Kidney (tissue), 13 donors: ENCODE measurements at regions not wholly inside any gene's neighbourhood (a gene's known extent, or its start where the extent isn't known, plus 50 kb on each side); places are given as distances from the start of the nearest gene placed in this dataset.

Experiments
- DNase-seq, 5 donors: peaks; one replicate each; pipeline ENCODE4 v3.0.0-alpha.2; 2013 to 2020
- FAIRE-seq: peaks from 2 replicates; lab custom pipeline; 2012; peaks lifted over from hg19 to GRCh38; lab: Jason Lieb, UNC
- H3K27ac ChIP-seq, 2 donors: one replicate each; pipeline ENCODE4 v1.7.0; 2013; ENCODE audit warnings: low read depth in 2 of 2, low read length in 2 of 2, inconsistent platforms in 1 of 2
- H3K27me3 ChIP-seq: one replicate; pipeline ENCODE4 v1.7.1; 2013; ENCODE audit warnings: low read length, inconsistent platforms; ENCODE audit not compliant: control insufficient read depth, insufficient read depth
- H3K36me3 ChIP-seq, 3 donors: one replicate each; pipeline versions ENCODE4 v1.7.0 to v1.7.1; 2013; ENCODE audit warnings: low read length in 3 of 3, control low read depth in 1 of 3, inconsistent platforms in 1 of 3; ENCODE audit not compliant: insufficient read depth in 3 of 3, control insufficient read depth in 2 of 3
- H3K4me1 ChIP-seq, 3 donors: one replicate each; pipeline versions ENCODE4 v1.7.0 to v1.7.1; 2013; ENCODE audit warnings: low read length in 3 of 3, inconsistent platforms in 1 of 3, low read depth in 1 of 3; ENCODE audit not compliant: control insufficient read depth in 2 of 3, insufficient read depth in 2 of 3
- H3K4me3 ChIP-seq, 3 donors: one replicate each; pipeline versions ENCODE4 v1.7.0 to v1.8.1; 2013; ENCODE audit warnings: low read length in 3 of 3, control low read depth in 1 of 3, inconsistent platforms in 1 of 3
- H3K9ac ChIP-seq, 3 donors: one replicate each; pipeline versions ENCODE4 v1.7.0 to v1.7.1; 2013; ENCODE audit warnings: low read length in 3 of 3, control low read depth in 1 of 3, inconsistent platforms in 1 of 3
- H3K9me3 ChIP-seq, 3 donors: one replicate each; pipeline versions ENCODE4 v1.7.0 to v1.7.1; 2013; ENCODE audit warnings: low read length in 3 of 3, control low read depth in 1 of 3, inconsistent platforms in 1 of 3; ENCODE audit not compliant: control insufficient read depth in 2 of 3, insufficient read depth in 1 of 3
- intact Hi-C: fragments of 100-400 bp; cut with DNase I; formaldehyde crosslinking; loops from one replicate; pipeline ENCODE4 v1.11.1; 2022
- TF ChIP-seq, protein P1 (sequence below): IDR thresholded peaks from 3 replicates; pipeline ENCODE4 v1.5.1; 2012; ENCODE audit warnings: mild to moderate bottlenecking, moderate library complexity, borderline replicate concordance; ENCODE audit not compliant: insufficient read depth; ENCODE audit errors: extremely low read depth
- donor health status: control.
- donor health status: control.
- donor health status: control.
- donor health status: control.
- donor health status: control.
- donor health status: DM: yes; HTN: yes; CAD: no.
- donor health status: Normal renal cell carcinoma (clear cell type).

DNA sequence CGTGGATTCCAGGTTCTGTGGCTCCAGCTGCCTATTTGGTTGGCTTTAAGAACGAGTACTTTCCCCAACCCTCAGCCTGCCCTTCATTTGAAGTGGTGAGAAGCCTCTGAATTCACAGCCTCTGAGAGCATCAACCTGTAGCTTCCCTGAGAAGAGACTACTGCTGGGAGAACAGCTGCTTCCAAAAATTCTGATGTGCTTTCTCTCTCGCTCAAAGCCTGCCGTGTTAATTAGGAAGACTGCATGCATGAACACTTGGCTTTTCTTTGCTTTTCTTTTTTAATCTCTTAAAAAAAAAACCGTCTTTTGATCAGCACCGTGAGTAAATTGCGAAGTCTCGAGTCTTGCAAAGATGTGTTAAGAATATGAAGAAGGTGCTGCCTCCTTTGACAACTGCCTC is 153.4 kb upstream of the MAP1B start:
- H3K27ac ChIP-seq: no peak overlapping the region
- H3K4me3 ChIP-seq: no peak overlapping the region
- H3K36me3 ChIP-seq: no peaks in the 10 kb centered on the region
- H3K27me3 ChIP-seq: no peaks in the 10 kb centered on the region
- TF ChIP-seq, protein P1, sequence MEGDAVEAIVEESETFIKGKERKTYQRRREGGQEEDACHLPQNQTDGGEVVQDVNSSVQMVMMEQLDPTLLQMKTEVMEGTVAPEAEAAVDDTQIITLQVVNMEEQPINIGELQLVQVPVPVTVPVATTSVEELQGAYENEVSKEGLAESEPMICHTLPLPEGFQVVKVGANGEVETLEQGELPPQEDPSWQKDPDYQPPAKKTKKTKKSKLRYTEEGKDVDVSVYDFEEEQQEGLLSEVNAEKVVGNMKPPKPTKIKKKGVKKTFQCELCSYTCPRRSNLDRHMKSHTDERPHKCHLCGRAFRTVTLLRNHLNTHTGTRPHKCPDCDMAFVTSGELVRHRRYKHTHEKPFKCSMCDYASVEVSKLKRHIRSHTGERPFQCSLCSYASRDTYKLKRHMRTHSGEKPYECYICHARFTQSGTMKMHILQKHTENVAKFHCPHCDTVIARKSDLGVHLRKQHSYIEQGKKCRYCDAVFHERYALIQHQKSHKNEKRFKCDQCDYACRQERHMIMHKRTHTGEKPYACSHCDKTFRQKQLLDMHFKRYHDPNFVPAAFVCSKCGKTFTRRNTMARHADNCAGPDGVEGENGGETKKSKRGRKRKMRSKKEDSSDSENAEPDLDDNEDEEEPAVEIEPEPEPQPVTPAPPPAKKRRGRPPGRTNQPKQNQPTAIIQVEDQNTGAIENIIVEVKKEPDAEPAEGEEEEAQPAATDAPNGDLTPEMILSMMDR: no peak
- no peak for FAIRE-seq
- intact Hi-C loops: no loop called here
- H3K9me3 ChIP-seq: no peaks in the 10 kb centered on the region
- no peak overlapping the region for H3K9ac ChIP-seq
- no peaks in the 10 kb centered on the region for H3K4me1 ChIP-seq
- DNase-seq: no peak

DNA sequence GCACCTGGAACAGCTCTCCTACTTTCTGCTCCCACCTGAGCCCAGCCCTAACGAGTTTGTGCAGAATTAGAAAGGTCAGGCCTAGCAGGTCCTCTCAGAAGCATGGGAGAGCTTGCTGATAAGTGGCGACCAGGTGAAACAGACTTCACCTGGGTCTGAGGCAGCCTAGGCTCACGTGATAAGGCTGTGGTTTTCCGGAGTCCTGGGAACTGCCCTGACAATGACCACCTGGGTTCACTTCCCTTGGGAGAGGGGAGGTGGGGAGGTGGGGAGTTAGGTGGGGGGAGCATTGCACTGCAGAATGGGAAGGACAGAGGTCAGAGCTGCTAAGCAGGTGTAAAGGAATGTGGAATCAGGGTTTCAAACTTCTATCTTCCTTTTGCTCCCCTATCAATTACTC is 152.9 kb upstream of the MAP1B start:
- intact Hi-C loops: no loop called here
- DNase-seq: no peak
- no peak for FAIRE-seq

DNA sequence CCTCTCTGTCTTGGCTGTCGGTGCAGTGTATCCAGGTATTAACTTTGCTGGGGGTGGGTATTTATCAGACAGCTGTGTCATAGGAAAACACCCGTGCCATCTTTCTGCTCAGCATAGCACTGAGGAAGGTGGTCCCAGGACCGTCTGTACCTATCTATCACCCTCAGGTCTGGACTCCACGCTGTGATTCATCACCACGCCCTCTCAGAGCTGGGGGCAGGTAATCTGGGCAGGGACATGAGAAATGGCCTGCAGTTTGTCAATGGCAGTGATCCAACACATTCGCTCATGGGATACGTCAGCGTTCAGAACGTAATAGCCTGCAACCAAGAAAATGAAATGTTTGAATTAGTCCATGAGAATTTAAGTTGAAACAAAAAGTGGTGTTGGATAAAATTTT is 151.6 kb upstream of the MAP1B start:
- Histone ChIP-seq H3K27ac (no peak overlapping the region), H3K4me3 (no peak overlapping the region), H3K9me3 (no peaks in the 10 kb centered on the region), H3K9ac (no peak overlapping the region), H3K27me3 (no peaks in the 10 kb centered on the region), H3K4me1 (no peaks in the 10 kb centered on the region), H3K36me3 (no peaks in the 10 kb centered on the region)
- no peak for DNase-seq
- TF ChIP-seq, protein P1: no peak
- intact Hi-C loops: no loop called here
- FAIRE-seq: no peak

More for the DNA sequence above, 152.9 kb upstream of the MAP1B start:
- H3K27me3 ChIP-seq: no peaks in the 10 kb centered on the region
- H3K4me1 ChIP-seq: no peaks in the 10 kb centered on the region
- no peak overlapping the region for H3K27ac ChIP-seq
- H3K9me3 ChIP-seq: no peaks in the 10 kb centered on the region
- TF ChIP-seq, protein P1: no peak
- no peaks in the 10 kb centered on the region for H3K36me3 ChIP-seq
- H3K9ac ChIP-seq: no peak overlapping the region
- H3K4me3 ChIP-seq: no peak overlapping the region

DNA sequence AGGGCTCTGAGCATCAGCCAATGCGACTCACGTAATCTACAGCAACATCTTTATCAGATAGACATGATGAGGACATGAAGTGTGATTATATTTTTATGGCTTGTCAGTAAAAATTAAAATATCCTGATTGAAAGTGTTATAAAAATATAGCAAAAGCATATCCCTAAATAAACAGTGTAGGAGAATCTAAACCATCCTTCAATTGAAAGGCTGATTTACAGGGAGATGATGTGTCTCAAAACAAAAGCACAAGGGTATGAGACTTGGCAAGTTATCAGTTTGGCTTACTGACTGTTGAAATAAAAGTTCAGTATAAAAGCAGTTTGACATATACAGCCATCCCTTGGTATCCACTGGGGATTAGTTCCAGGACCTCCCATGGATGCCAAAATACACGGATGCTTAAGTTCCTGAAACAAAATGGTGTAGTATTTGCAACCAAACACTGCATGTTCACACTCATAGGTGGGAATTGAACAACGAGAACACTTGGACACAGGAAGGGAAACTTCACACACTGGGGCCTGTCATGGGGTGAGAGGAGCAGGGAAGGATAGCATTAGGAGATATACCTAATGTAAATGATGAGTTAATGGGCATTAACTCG is 149.9 kb upstream of the MAP1B start:
- FAIRE-seq: no peak
- H3K36me3 ChIP-seq: no peaks in the 10 kb centered on the region
- H3K9me3 ChIP-seq: no peaks in the 10 kb centered on the region
- H3K27ac ChIP-seq: no peak overlapping the region
- TF ChIP-seq, protein P1: no peak
- H3K4me3 ChIP-seq: no peak overlapping the region
- no peaks in the 10 kb centered on the region for H3K27me3 ChIP-seq
- intact Hi-C loops: no loop called here
- no peaks in the 10 kb centered on the region for H3K4me1 ChIP-seq
- H3K9ac ChIP-seq: no peak overlapping the region
- no peak for DNase-seq
